Activated naive CD8-positive, alpha-beta T cell treated with anti-CD3 and anti-CD28 coated beads, Interleukin-2, amount 10 ng/mL, durations not matched to agents 7 days and 5 days (primary cell): ENCODE measurements at regions not wholly inside any gene's neighbourhood (a gene's known extent, or its start where the extent isn't known, plus 50 kb on each side); places are given as distances from the start of the nearest gene placed in this dataset.

Source experiments
- ATAC-seq: fragments of 150-1000 bp; cut with Tn5 transposase; one replicate; pipeline ENCODE4 v1.10.0; 2021; ENCODE audit warnings: low read depth, moderate library complexity
- POLR2A ChIA-PET: fragments of 350-600 bp; sonication (Branson Sonifier 250); formaldehyde crosslinking; loops from one replicate; lab custom pipeline; 2021; ENCODE audit warnings: antibody characterized with exemption; lab: Charles Lee
- DNase-seq: peaks from one replicate; pipeline ENCODE4 v3.0.0; 2021
- H3K27ac Mint-ChIP-seq: one replicate; pipeline ENCODE4 v1.8.0; 2022; ENCODE audit warnings: mild to moderate bottlenecking, mixed read lengths
- H3K27me3 Mint-ChIP-seq: one replicate; pipeline ENCODE4 v1.8.0; 2022; ENCODE audit warnings: mild to moderate bottlenecking, moderate library complexity, mixed read lengths
- H3K36me3 Mint-ChIP-seq: one replicate; pipeline ENCODE4 v1.8.0; 2021; ENCODE audit warnings: mild to moderate bottlenecking, mixed read lengths
- H3K4me1 Mint-ChIP-seq: one replicate; pipeline ENCODE4 v1.8.0; 2021; ENCODE audit warnings: mixed read lengths
- H3K4me3 Mint-ChIP-seq: one replicate; pipeline ENCODE4 v1.8.0; 2022; ENCODE audit warnings: mild to moderate bottlenecking, moderate library complexity, mixed read lengths
- H3K9me3 Mint-ChIP-seq: one replicate; pipeline ENCODE4 v1.8.0; 2021; ENCODE audit warnings: mixed read lengths

DNA sequence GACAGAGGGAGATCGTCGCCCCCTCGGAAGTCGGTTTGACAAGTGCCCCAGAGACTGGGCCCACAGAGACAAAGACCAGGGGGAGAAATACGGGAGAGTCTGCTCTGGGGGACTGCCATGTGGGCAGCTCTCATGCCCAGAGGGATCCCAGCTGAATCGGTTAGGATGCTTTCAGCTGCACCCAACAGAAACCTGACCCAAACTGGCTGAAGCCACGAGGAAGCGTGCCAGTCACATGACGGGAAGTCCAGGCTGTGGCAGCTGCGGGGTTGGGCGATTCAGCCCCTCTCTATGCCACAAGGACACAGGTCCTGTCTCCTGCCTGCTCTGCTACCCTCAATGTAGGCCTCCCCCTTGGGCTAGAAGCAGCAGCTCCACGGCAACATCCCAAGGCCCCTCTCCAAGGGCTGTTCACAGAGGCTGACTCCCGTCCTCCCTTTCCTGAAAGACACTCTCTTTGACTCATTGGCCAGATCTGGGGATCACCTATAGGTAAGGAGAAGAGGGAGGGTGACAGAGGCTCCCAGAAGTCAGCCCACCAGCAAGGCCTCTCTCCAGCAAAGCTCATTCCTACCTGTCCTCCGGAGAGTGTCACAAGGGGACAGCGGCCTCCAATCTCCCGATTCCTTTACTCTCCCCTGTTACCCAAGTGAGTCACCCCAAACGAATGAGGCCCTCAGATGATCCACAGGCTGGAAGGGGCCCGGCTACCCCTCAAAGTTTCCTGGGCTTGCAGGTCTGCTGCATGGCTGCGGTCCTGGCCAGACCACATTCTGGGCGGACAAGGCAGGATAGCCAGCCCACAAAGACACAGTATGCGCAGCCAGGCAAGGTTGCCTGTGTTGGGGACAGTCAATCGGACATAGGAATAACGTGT lies 75.8 kb downstream of the RBFOX3 start:
- no peak overlapping the region for H3K27ac Mint-ChIP-seq
- no peaks in the 10 kb centered on the region for H3K27me3 Mint-ChIP-seq
- DNase-seq (no peak), ATAC-seq (no peak)
- H3K4me1 Mint-ChIP-seq: no peaks in the 10 kb centered on the region
- H3K9me3 Mint-ChIP-seq: no peaks in the 10 kb centered on the region
- H3K36me3 Mint-ChIP-seq: no peaks in the 10 kb centered on the region
- POLR2A ChIA-PET: no interaction called here
- no peak overlapping the region for H3K4me3 Mint-ChIP-seq

DNA sequence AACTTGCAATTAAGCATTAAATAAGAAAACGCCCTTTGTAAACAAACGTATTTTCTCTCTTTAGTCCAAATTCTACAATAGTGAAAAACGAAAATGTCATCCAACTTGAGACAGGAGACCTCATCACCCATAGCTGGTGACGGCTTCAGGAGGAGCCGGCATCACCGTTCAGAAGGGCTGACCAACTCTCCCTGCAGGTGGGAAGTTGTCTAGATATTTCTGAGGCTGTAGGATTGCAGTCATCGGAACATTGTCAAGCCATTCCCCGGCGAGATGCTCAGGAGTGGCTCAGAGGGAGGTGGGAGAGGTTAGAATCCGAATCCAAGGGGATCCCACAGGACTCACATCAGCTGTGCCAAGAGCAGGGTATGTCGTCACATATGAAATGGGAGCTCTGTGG lies 76.7 kb downstream of the RBFOX3 start:
- no peaks in the 10 kb centered on the region for H3K27me3 Mint-ChIP-seq
- no peaks in the 10 kb centered on the region for H3K36me3 Mint-ChIP-seq
- DNase-seq (no peak), ATAC-seq (no peak)
- H3K4me1 Mint-ChIP-seq: no peaks in the 10 kb centered on the region
- POLR2A ChIA-PET: no interaction called here
- H3K4me3 Mint-ChIP-seq: no peak overlapping the region
- H3K9me3 Mint-ChIP-seq: no peaks in the 10 kb centered on the region
- no peak overlapping the region for H3K27ac Mint-ChIP-seq

DNA sequence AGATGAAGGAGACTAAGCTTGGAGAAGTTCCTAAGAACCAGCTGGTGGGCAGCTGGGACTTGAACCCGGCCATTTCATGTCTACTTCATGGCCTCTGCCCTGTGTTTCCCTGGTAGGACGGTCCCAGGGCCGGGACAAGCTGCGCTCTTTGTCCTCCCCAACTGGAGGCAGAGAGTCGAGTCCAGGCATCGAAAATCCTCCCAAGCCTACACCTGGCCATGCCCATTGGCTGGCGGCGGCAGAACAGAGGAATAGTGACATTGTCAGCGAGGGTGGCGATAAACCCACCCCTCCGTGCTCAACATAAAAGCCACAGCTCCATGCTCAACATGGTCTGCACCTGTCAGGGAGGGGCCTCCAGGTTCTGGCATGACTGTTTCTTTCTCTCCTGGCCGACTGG lies 77.7 kb downstream of the RBFOX3 start:
- DNase-seq (no peak), ATAC-seq (no peak)
- Mint-ChIP-seq H3K9me3 (no peaks in the 10 kb centered on the region), H3K27me3 (peaks cover 4% of the 10 kb centered on the region), H3K4me3 (no peak overlapping the region), H3K27ac (no peak overlapping the region), H3K36me3 (no peaks in the 10 kb centered on the region), H3K4me1 (no peaks in the 10 kb centered on the region)
- POLR2A ChIA-PET: no interaction called here

DNA sequence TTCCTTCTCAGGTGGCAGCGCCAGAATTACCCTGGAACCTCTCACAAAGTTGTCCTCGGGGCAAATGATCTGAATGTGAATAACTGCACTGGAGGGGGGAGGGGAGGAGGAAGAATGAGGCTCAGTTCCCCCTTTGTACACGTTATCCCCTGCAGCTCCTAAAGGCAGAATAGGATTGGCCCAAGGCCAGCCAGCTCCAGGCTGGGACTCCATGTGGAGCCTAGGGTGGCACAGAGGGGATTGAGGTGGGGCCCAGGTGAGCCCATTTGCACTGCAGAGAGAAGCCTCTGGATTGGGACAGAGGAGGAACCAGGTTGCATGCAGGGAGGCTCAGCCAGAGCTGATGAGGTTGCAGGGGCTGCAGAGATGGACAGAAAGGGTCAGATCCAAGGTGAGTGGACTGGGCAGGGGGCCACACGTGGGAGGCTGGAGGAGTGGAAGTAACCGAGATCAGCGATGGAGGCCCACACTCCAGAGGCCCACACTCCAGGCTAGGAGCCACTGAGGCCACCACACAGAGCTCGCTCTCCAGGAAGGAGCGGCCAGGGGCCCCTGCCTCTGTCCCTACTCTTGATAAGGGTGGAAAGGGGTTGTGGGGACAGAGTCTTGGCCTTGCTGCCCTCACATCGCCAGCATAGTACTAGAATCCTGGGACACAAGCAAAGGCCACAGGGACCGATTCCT lies 78.6 kb downstream of the RBFOX3 start:
- Mint-ChIP-seq H3K4me3 (no peak overlapping the region), H3K36me3 (no peaks in the 10 kb centered on the region), H3K4me1 (no peaks in the 10 kb centered on the region), H3K27me3 (peaks cover 4% of the 10 kb centered on the region), H3K9me3 (no peaks in the 10 kb centered on the region), H3K27ac (no peak overlapping the region)
- DNase-seq: peak; percentile 18
- ATAC-seq: no peak
- POLR2A ChIA-PET: no interaction called here

DNA sequence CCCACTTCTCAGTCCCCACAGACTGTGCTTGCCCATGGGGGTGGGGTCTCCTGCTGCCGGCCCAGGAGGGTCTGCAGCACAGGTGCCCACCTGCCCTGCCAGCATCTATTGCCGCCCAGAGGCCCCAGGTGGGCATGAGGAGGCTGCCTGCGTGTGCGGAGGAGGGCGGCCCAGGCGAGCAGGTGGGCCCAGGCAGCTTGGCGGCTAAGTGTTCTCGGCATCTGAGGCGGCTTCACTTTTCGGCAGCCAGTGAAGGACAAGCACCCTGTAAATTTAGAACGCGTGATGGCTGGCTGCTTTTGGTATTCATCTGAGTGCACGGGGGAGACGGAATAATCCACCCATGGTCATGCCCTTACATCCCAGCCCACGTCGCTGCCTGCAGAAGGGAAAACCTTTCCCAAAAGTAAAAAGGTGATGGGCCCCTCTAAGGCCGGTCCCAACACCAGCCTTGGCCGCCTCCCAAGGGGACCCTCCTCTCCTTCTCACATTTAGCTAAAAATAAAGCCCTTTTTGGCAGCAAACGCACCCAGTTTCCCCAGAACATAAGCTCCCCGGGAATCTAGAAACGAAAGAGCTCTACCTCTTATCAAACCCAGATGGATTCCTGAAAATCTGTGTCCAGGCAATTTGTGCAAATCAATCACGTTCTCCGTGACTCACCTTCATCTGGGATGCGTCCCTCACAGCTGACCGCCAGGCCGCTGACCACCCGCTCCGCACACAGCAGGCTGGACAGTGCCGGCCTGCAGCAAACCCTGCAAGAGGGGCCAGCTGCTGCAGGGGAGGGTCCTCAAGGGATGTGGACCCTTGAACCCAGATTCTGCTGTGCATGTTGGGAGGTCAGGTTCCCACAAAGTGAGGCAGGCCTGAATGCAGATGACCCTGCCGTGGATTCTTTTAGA lies 79.4 kb downstream of the RBFOX3 start:
- Mint-ChIP-seq H3K27ac (no peak overlapping the region), H3K36me3 (no peaks in the 10 kb centered on the region), H3K9me3 (no peaks in the 10 kb centered on the region), H3K27me3 (peaks cover 4% of the 10 kb centered on the region), H3K4me3 (no peak overlapping the region), H3K4me1 (no peaks in the 10 kb centered on the region)
- DNase-seq (no peak), ATAC-seq (no peak)
- POLR2A ChIA-PET: no interaction called here

DNA sequence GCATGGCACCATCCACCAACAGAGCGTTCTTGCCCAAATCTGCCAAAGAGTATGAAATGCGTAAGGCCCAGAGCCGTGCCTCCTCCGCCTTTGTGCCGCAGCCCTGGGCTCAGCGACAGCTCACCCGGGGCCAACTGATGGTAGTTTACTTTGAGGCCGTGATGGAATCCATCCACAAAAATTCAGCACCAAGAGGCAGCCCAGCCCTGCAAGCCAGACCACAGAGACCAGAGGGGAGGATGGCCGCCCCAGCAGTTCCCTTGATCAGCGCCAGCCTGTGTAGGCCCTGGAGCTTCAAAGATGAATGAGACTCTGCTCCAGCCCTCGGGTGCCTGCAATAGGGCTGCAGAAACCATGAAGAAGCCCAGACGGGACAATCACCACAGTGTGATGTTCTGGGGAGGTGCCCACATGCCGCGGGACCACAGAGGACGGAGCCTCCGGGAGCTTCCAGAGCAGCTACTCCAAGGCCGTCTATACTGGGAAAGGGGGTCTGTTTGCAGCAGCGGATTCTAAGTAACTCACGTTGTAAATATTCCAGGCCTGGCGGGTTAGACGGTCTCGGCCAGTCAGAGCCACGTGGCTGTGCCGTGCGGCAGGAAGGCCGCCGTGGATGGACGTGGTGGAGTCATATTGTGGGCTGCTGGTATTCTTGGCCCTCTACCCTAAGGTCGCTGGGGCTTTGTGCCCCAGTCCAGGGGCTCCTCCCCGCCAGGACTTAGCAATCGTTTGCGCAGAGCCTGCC lies 80.3 kb downstream of the RBFOX3 start:
- Mint-ChIP-seq H3K27me3 (peaks cover 4% of the 10 kb centered on the region), H3K4me3 (no peak overlapping the region), H3K9me3 (no peaks in the 10 kb centered on the region), H3K27ac (no peak overlapping the region), H3K4me1 (no peaks in the 10 kb centered on the region), H3K36me3 (no peaks in the 10 kb centered on the region)
- no peak for DNase-seq
- POLR2A ChIA-PET: no interaction called here
- no peak for ATAC-seq

DNA sequence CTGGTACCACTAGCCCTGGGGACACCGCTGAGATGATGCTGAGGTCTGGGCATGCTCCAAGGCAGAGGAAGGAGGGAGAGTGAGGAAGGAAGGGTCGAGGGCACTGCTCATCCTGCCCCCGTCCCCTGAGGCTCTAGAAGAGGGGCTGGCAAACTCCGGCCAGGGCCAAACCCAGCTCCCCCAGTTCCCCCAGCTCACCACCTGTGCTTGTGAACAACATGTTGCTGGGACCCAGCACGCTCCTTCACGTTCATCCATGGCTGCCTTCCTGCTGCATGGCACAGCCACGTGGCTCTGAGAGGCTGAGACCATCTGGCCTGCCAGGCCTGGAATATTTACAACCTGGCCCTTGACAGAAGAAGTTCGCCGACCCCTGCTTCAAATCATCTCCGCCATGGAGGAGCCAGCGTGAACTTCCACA lies 81.2 kb downstream of the RBFOX3 start:
- H3K4me3 Mint-ChIP-seq: no peak overlapping the region
- no peaks in the 10 kb centered on the region for H3K36me3 Mint-ChIP-seq
- H3K27ac Mint-ChIP-seq: no peak overlapping the region
- no peaks in the 10 kb centered on the region for H3K9me3 Mint-ChIP-seq
- POLR2A ChIA-PET: no interaction called here
- DNase-seq (no peak), ATAC-seq (no peak)
- H3K27me3 Mint-ChIP-seq: peaks cover 4% of the 10 kb centered on the region
- no peaks in the 10 kb centered on the region for H3K4me1 Mint-ChIP-seq

DNA sequence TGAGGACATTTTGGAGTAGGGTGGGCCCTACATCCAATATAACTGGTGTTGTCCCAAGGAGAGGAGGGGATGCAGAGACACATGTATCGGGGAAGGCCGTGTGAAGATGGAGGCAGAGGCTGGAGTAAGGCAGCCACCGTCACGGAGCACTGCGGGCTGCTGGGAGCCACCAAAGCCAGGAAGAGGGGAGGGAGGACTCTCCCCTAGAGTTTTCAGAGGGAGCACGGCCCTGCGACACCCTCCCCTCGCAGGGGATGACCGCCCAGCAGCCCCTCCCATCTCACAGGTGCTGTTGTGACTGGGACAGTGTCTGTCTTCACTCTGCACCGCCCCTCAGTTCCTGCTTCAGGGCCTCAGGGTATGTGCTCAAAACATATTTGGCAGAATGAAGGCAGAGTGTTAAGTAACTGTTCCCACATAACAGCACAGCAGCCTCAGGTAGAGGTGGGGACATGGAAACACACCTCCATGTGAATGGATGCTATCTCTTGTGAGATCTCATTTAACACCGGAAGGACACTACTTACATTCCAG lies 82.2 kb downstream of the RBFOX3 start:
- H3K27ac Mint-ChIP-seq: no peak overlapping the region
- H3K9me3 Mint-ChIP-seq: no peaks in the 10 kb centered on the region
- no peaks in the 10 kb centered on the region for H3K4me1 Mint-ChIP-seq
- POLR2A ChIA-PET: no interaction called here
- peaks cover 4% of the 10 kb centered on the region for H3K27me3 Mint-ChIP-seq
- no peaks in the 10 kb centered on the region for H3K36me3 Mint-ChIP-seq
- H3K4me3 Mint-ChIP-seq: no peak overlapping the region
- ATAC-seq (no peak), DNase-seq (no peak)

DNA sequence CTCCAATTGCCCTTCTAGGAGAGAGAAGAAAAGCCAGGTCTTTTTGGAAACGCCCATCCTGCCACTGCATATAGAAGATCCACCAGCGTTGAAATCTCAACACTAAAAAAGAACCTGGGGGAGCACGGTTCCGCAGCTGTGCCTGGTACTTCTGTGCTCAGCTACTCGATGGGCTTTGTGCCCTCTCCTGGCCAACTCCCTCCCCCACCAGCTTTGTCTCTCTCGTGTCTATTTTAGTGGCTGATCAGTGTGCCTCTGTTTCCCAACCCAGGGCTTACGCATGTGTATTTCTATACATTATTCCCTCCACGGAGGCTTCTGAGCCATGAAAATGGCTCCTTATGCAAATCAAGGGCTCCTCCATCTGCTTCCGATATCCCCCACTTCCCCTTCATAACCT lies 83.5 kb downstream of the RBFOX3 start:
- no peak for ATAC-seq
- Mint-ChIP-seq H3K4me1 (no peaks in the 10 kb centered on the region), H3K4me3 (no peak overlapping the region), H3K9me3 (no peaks in the 10 kb centered on the region), H3K27ac (no peak overlapping the region), H3K27me3 (peaks cover 4% of the 10 kb centered on the region), H3K36me3 (no peaks in the 10 kb centered on the region)
- DNase-seq: no peak
- POLR2A ChIA-PET: no interaction called here

DNA sequence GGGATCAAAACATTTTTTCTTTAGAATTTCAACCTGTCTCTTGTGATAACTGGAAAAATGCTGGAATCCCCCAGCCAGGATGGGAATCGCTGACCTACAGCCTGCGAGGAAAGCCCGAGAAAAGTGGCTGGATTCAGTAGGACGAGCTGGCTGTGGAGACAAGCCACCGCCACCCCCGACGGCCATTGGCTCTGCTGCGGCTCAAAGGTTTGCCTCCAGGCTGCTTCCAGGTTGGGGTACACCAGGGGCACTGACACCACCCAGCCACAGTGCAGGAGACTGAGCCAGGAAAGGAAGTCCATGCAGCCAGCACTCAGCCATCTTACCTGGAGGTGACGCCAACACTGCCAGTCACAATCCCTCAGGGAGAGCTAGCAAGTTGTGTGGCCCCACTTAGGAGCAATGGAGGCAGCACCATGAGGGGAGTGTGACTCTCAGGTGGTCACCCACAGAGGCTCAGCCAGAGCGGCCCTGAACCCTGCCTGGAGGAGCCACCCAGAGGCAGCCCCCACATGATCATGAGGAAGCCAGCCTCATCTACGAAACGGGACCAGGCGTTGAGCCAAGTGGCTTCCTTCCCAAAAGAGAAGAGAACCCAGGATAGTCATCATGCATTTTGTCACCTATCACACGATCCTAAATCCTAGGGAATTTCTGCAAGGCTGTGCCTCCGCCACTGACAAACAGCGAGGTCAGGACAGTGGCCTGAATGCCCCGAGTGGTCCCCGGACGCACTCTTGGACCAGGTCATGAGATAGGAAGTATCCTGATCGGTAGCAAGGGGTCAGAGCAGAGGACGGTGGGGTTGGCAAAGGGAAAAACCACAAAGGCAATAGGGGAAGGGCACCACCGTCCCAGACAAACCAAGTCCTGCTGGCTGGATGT lies 84.8 kb downstream of the RBFOX3 start:
- DNase-seq (no peak), ATAC-seq (no peak)
- Mint-ChIP-seq H3K27me3 (peaks cover 4% of the 10 kb centered on the region), H3K27ac (no peak overlapping the region), H3K9me3 (no peaks in the 10 kb centered on the region), H3K36me3 (no peaks in the 10 kb centered on the region), H3K4me1 (no peaks in the 10 kb centered on the region), H3K4me3 (no peak overlapping the region)
- POLR2A ChIA-PET: no interaction called here

DNA sequence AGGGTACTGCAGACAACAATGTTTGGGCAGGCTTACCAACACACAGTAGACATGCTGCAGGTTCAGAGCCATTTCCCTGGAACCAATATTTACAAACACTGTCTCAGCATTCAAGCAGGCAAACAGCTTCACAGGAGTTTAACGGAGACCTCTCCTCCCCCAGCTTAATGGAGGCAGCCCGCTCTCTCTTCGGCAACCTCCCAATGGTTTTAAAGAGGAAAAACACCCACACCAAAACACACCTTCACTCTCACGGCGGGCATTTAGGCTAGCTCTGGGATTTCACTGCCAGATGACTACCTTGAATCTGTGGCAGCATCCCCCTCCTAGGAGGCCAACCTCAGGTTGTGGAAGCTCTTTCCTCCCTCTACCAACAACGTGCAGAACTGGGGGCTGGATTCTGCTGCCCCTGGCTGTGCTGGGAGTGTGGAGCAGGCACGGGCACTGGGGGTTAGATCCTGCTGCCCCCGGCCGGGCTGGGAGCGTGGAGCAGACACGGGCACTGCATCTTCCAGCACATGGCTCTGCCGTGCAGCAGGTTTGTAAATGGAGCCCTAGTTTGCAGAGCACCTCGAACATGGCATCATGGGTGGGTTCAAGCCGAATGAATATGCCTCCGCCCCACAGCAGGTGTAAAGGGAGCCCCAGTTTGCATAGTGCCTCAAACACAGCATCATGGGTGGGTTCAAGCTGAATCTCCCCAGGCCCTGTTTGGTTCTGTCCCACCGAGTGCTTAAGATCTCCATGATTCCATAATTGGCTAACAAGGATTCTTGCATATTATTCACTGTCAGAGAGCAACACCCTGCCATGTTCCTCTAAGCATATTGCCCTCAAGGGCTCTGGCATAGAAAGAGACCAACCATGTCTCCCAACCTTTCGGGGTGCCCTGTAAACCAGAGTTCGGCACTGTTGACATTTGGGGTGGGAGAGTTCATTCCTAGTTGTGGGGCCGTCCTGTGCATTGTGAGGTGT lies 86.4 kb downstream of the RBFOX3 start:
- DNase-seq (no peak), ATAC-seq (no peak)
- Mint-ChIP-seq H3K4me1 (no peaks in the 10 kb centered on the region), H3K36me3 (no peaks in the 10 kb centered on the region), H3K27ac (no peak overlapping the region), H3K9me3 (no peaks in the 10 kb centered on the region), H3K4me3 (no peak overlapping the region), H3K27me3 (peaks cover 4% of the 10 kb centered on the region)
- POLR2A ChIA-PET: no interaction called here
